SH-SY5Y (cell line): ENCODE measurements at regions not wholly inside any gene's neighbourhood (a gene's known extent, or its start where the extent isn't known, plus 50 kb on each side); places are given as distances from the start of the nearest gene placed in this dataset.
A peak's percentile ranks its signal among the peaks of the same experiment; 100 is the strongest.

Experiments
- GATA2 ChIP-seq: IDR thresholded peaks from 2 replicates; pipeline ENCODE4 v1.6.1; 2011; ENCODE audit warnings: mild to moderate bottlenecking, low read depth, low read length
- GATA3 ChIP-seq: IDR thresholded peaks from 2 replicates; pipeline ENCODE4 v1.6.1; 2011; ENCODE audit warnings: low read depth, mild to moderate bottlenecking, low read length, moderate library complexity

GRCh38 chr3:70712449-70713082 is 400.1 kb upstream of the MDFIC2 start:
- TF ChIP-seq GATA2 (no peak), GATA3 (no peak)

- TF ChIP-seq GATA2 (no peak), GATA3 (no peak)
These were observed 391.1 kb upstream of the MDFIC2 start for GRCh38 chr3:70703305-70704102.

GRCh38 chr3:70702132-70702531 is 389.7 kb upstream of the MDFIC2 start:
- no peak for TF ChIP-seq GATA3
- TF ChIP-seq GATA2: no peak

GRCh38 chr3:70684701-70685100 is 372.3 kb upstream of the MDFIC2 start:
- no peak for TF ChIP-seq GATA3

- TF ChIP-seq GATA3 (no peak), GATA2 (0 out of 2 replicates have a peak, but pooled peaks have one; percentile 34)
These were observed 346.3 kb upstream of the MDFIC2 start for GRCh38 chr3:70658513-70659310.

- TF ChIP-seq GATA2 (no peak), GATA3 (no peak)
These were observed 345.0 kb upstream of the MDFIC2 start for GRCh38 chr3:70657454-70657853.

- TF ChIP-seq GATA2 (no peak), GATA3 (no peak)
These were observed 335.4 kb upstream of the MDFIC2 start for GRCh38 chr3:70647823-70648222.

GRCh38 chr3:70647094-70647493 is 334.7 kb upstream of the MDFIC2 start:
- TF ChIP-seq GATA2 (no peak), GATA3 (no peak)

GRCh38 chr3:70646635-70647034 is 334.2 kb upstream of the MDFIC2 start:
- no peak for TF ChIP-seq GATA3
- no peak for TF ChIP-seq GATA2

- TF ChIP-seq GATA3 (no peak), GATA2 (no peak)
These were observed 328.0 kb upstream of the MDFIC2 start for GRCh38 chr3:70640481-70640880.

GRCh38 chr3:70635301-70635700 is 322.9 kb upstream of the MDFIC2 start:
- TF ChIP-seq GATA2 (no peak), GATA3 (no peak)

GRCh38 chr3:70631716-70632307 is 319.4 kb upstream of the MDFIC2 start:
- TF ChIP-seq GATA3 (no peak), GATA2 (no peak)

- TF ChIP-seq GATA2: no peak
- TF ChIP-seq GATA3: no peak
These were observed 309.0 kb upstream of the MDFIC2 start for GRCh38 chr3:70621451-70621850.

- no peak for TF ChIP-seq GATA3
- TF ChIP-seq GATA2: no peak
These were observed 308.5 kb upstream of the MDFIC2 start for GRCh38 chr3:70620956-70621355.
